Fibroblast of pulmonary artery (primary cell): ENCODE measurements at regions not wholly inside any gene's neighbourhood (a gene's known extent, or its start where the extent isn't known, plus 50 kb on each side); places are given as distances from the start of the nearest gene placed in this dataset.

ENCODE experiments used
- DNase-seq: peaks from one replicate; pipeline ENCODE4 v3.0.0-alpha.2; 2010; ENCODE audit warnings: low read depth
- H3K4me3 ChIP-seq: replicated peaks from 2 replicates; pipeline ENCODE4 v1.5.1; 2011; ENCODE audit warnings: low read depth, mild to moderate bottlenecking, control low read depth, low read length, moderate library complexity
- TF ChIP-seq, protein P1 (sequence below): IDR thresholded peaks from 2 replicates; pipeline ENCODE4 v1.5.1; 2011; ENCODE audit warnings: mild to moderate bottlenecking, control low read depth, low read length, inconsistent platforms; ENCODE audit errors: missing control alignments

DNA sequence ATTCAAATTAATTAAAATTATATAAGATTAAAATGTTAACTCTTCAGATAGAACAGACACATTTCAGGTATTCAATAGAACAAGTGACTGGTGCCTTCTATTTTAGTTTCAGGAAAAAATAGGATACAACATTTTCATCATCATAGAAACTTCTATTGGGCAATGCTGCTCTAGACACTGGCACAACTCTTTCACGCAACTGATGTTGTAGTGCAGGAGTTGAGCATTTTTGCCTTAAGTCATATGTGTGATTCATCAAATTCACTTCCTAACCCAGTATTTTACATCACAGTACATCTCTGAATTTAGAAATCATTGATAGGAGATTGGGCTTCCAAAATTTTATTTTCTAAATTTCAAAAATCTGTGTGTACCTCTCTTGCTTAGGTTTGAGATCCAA is 215.4 kb upstream of the DIO2 start:
- H3K4me3 ChIP-seq, result no peak overlapping the region
- TF ChIP-seq, protein P1, sequence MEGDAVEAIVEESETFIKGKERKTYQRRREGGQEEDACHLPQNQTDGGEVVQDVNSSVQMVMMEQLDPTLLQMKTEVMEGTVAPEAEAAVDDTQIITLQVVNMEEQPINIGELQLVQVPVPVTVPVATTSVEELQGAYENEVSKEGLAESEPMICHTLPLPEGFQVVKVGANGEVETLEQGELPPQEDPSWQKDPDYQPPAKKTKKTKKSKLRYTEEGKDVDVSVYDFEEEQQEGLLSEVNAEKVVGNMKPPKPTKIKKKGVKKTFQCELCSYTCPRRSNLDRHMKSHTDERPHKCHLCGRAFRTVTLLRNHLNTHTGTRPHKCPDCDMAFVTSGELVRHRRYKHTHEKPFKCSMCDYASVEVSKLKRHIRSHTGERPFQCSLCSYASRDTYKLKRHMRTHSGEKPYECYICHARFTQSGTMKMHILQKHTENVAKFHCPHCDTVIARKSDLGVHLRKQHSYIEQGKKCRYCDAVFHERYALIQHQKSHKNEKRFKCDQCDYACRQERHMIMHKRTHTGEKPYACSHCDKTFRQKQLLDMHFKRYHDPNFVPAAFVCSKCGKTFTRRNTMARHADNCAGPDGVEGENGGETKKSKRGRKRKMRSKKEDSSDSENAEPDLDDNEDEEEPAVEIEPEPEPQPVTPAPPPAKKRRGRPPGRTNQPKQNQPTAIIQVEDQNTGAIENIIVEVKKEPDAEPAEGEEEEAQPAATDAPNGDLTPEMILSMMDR, result no peak
- peak; percentile 67 for DNase-seq

DNA sequence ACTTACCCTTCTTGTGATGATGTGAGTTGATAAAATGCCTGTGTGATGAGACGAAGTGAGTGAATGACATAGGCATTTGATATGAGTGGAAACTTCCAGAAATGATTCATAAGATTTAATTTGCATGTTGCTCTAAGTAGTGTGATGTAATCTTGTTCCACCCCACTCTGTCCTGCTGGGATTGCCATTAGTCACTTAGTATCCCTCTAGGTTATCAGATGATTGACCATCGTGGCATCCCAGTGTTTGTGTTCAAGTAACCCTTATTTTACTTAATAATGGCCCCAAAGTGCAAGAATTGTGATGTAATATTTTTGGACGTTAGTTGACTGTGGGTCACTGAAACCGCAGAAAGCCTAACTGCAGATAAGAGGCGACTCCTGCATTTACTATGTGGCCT is 214.4 kb upstream of the DIO2 start:
- no peak overlapping the region for H3K4me3 ChIP-seq
- TF ChIP-seq, protein P1, result no peak
- DNase-seq, result peak; percentile 94

DNA sequence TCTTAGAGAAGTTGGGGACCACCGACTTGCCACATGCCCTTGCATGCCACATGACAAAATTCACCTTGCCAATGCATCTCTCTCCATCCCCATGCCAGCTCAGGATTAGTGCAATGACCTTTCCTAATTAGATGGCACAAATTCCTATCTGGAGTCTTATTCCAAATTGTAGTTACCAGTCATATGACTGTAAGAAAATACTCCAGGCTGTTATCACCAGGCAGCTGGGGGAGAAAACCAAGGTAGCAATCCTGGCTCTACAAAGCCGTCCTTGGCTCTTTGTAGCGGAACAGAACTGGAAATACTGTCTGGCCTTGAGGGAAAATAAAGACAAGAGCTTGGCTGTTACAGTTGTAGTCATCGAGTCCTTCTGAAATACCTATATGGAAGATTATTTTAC is 208.5 kb upstream of the DIO2 start:
- TF ChIP-seq, protein P1, result no peak
- H3K4me3 ChIP-seq, result no peak overlapping the region
- no peak for DNase-seq

DNA sequence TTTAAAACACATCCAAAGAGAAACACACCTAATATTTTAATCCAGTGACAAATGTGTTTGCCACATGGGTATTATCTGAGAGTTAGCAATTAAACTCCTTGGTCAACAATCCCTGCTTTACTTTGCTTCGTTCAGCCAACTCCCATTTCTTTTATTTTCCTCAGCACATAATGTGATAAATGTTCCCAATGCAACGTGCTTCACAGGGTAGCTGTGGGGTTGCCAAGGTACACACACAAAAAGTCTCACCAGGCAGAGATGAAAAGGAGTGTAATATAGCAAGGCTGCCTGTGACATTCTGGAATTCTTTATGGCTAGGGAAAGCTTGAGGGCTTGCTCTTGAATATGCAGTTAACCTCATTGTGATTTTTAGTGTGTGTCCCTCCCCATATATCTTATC is 208.0 kb upstream of the DIO2 start:
- DNase-seq, result no peak
- no peak overlapping the region for H3K4me3 ChIP-seq
- TF ChIP-seq, protein P1, result no peak

DNA sequence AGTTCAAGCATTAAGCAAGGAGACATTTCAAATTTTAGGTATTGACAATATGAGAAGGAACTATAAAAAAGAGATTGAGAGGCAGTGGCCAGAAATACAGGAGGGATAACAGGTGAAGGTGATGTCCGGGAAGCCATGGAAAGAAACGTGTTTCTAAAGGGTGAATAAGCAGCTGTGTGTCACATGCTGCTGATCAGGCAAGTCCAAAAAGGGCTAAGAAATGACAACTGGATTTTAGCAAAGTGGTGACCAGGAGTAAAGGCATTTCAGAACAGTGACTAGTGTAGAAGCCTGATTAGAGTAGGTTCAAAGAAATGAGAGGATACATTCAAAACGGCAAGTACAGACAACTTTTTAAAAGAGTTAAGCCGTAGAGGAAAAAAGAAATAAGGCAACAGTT is 204.3 kb upstream of the DIO2 start:
- TF ChIP-seq, protein P1, result no peak
- no peak overlapping the region for H3K4me3 ChIP-seq
- DNase-seq, result no peak

DNA sequence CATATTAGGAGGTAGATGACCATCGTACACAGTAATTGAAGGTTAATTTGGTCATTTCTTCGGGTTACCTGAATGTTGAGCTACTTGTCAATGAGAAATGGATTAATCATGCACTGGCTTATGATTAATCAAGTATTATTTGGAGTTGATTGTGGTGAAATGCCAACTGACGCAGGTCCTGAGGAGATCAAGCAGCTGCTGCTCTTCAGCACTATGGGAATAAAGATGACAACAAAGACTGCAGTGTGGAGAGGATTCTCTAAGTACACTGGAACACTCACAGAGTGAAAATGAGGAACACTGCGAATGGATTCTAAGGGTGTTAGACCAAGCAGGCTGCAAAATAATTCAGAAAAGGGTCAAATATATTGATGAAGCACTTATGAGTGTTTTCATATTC is 202.8 kb upstream of the DIO2 start:
- TF ChIP-seq, protein P1, result no peak

DNA sequence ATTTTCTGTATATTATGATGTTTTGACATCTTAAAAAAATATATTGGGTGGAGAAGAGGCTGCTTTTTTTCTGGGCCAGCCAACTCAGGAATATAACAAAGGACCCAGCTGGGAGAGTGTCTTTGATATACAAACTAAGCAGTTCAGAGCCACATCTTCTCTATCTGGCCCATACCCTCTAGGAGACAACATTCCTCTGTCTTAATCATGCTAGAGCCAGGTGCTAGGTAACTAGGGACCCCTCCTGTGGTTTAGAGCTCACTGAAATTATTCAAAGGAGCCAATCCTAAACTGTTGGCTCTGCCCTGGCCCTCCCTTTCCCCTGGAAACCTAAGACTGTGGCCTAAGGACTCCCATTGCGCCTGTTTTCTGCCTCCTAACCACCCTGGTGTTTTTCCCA is 193.1 kb upstream of the DIO2 start:
- DNase-seq, result no peak
- TF ChIP-seq, protein P1, result no peak
- H3K4me3 ChIP-seq, result no peak overlapping the region

More for the DNA sequence above, 202.8 kb upstream of the DIO2 start:
- no peak for DNase-seq
- no peak overlapping the region for H3K4me3 ChIP-seq
